A549 (cell line): ENCODE measurements at regions not wholly inside any gene's neighbourhood (a gene's known extent, or its start where the extent isn't known, plus 50 kb on each side); places are given as distances from the start of the nearest gene placed in this dataset.

Experiments
- ATAC-seq, 2 experiments: fragments of 200-7000 bp in 1 of 2; fragments of >200 bp in 1 of 2; cut with Nextera tagmentation in 1 of 2; cut with Tn5 transposase in 1 of 2; 3 replicates each; pipeline versions ENCODE4 v1.8.0 to v1.9.1; 2018 to 2020; ENCODE audit warnings: mild to moderate bottlenecking in 1 of 2, moderate library complexity in 1 of 2
- CTCF ChIA-PET: fragments of 300-600 bp; sonication (Branson Sonifier 250); formaldehyde crosslinking; extraction: SDS; loops from one replicate; lab custom pipeline; 2021; ENCODE audit warnings: antibody characterized with exemption, inconsistent platforms; lab: Yijun Ruan, JAX
- POLR2A ChIA-PET: fragments of 350-600 bp; formaldehyde crosslinking; extraction: SDS; loops from one replicate; lab custom pipeline; 2021; ENCODE audit warnings: antibody characterized with exemption, inconsistent platforms; lab: Yijun Ruan, JAX
- DNase-seq, 2 experiments: peaks; one replicate each; pipeline versions ENCODE4 v3.0.0 to v3.0.0-alpha.2; 2011 to 2016; ENCODE audit warnings: low read depth in 1 of 2, low spot score in 1 of 2
- FAIRE-seq: peaks from 2 replicates; lab custom pipeline; 2011; peaks lifted over from hg19 to GRCh38; lab: Jason Lieb, UNC
- H3K27ac ChIP-seq, 2 experiments: fragments of >200 bp; sonication (Bioruptor Twin); formaldehyde crosslinking; 3 replicates each; pipeline ENCODE4 v1.5.1; 2016 to 2017
- H3K4me1 ChIP-seq: fragments of >200 bp; sonication (Bioruptor Twin); formaldehyde crosslinking; 3 replicates; pipeline ENCODE4 v1.6.1; 2016
- H3K4me2 ChIP-seq: fragments of >200 bp; sonication (Bioruptor Twin); formaldehyde crosslinking; 3 replicates; pipeline ENCODE4 v1.6.1; 2016
- H3K4me3 ChIP-seq: fragments of >200 bp; sonication (Bioruptor Twin); formaldehyde crosslinking; 3 replicates; pipeline ENCODE4 v1.5.1; 2016
- H3K9me3 ChIP-seq: fragments of >200 bp; sonication (Bioruptor Twin); formaldehyde crosslinking; 3 replicates; pipeline ENCODE4 v1.6.1; 2016
- BHLHE40 ChIP-seq: IDR thresholded peaks from 2 replicates; pipeline ENCODE4 v1.6.1; 2012; ENCODE audit warnings: low read depth, low read length, inconsistent platforms
- CBX8 ChIP-seq: fragments of 200-600 bp; sonication (generic); IDR thresholded peaks from 2 replicates; pipeline ENCODE4 v1.6.1; 2016
- CEBPB ChIP-seq, 2 experiments: fragments of >200 bp in 1 of 2; sonication (Bioruptor Twin) in 1 of 2; formaldehyde crosslinking in 1 of 2; IDR thresholded peaks; 2 replicates each; pipeline ENCODE4 v1.6.1; 2012 to 2016
- CHD2 ChIP-seq: fragments of 150-350 bp; IDR thresholded peaks from 2 replicates; pipeline ENCODE4 v1.6.1; 2014; ENCODE audit warnings: low read length; ENCODE audit not compliant: partially characterized antibody
- CHD4 ChIP-seq: fragments of 200-600 bp; sonication (generic); IDR thresholded peaks from 2 replicates; pipeline ENCODE4 v1.6.1; 2016; ENCODE audit warnings: antibody characterized with exemption, mild to moderate bottlenecking, borderline replicate concordance
- EHF ChIP-seq: fragments of 250-450 bp; sonication (Bioruptor Pico); IDR thresholded peaks from 2 replicates; pipeline ENCODE4 v1.5.0; 2020; ENCODE audit warnings: mild to moderate bottlenecking
- ELK1 ChIP-seq: fragments of 150-350 bp; IDR thresholded peaks from 2 replicates; pipeline ENCODE4 v1.6.1; 2014; ENCODE audit warnings: low read depth, mild to moderate bottlenecking, low read length
- HEYL ChIP-seq: fragments of 250-450 bp; sonication (Bioruptor Pico); IDR thresholded peaks from 2 replicates; pipeline ENCODE4 v1.8.0; 2021; ENCODE audit warnings: mild to moderate bottlenecking, moderate library complexity
- HOXA7 ChIP-seq: fragments of 250-450 bp; sonication (Bioruptor Pico); IDR thresholded peaks from 2 replicates; pipeline ENCODE4 v1.5.0; 2020; ENCODE audit warnings: mild to moderate bottlenecking, moderate library complexity
- HOXB13 ChIP-seq: fragments of 250-450 bp; sonication (Bioruptor Pico); IDR thresholded peaks from 2 replicates; pipeline ENCODE4 v1.5.0; 2020; ENCODE audit warnings: low read depth, mild to moderate bottlenecking, moderate library complexity
- HOXB5 ChIP-seq: fragments of 250-450 bp; sonication (Bioruptor Pico); IDR thresholded peaks from 2 replicates; pipeline ENCODE4 v1.5.0; 2020; ENCODE audit warnings: mild to moderate bottlenecking, moderate library complexity
- JUN ChIP-seq, 2 experiments: fragments of >200 bp; sonication (Bioruptor Twin); formaldehyde crosslinking; IDR thresholded peaks; 2 replicates in 1 of 2; 3 replicates in 1 of 2; pipeline ENCODE4 v1.6.1; 2016 to 2017
- KDM1A ChIP-seq: fragments of 200-600 bp; sonication (generic); IDR thresholded peaks from 2 replicates; pipeline ENCODE4 v1.6.1; 2016; ENCODE audit warnings: low read depth, mild to moderate bottlenecking
- KDM5A ChIP-seq: fragments of 200-600 bp; sonication (generic); IDR thresholded peaks from 2 replicates; pipeline ENCODE4 v1.6.1; 2016; ENCODE audit warnings: antibody characterized with exemption, mild to moderate bottlenecking
- MAZ ChIP-seq: fragments of 150-350 bp; IDR thresholded peaks from 2 replicates; pipeline ENCODE4 v1.6.1; 2014; ENCODE audit warnings: antibody characterized with exemption, low read depth, low read length, borderline replicate concordance
- PHF8 ChIP-seq: fragments of 200-600 bp; sonication (generic); IDR thresholded peaks from 2 replicates; pipeline ENCODE4 v1.6.1; 2016; ENCODE audit warnings: low read depth, mild to moderate bottlenecking, antibody characterized with exemption, moderate library complexity, borderline replicate concordance
- POLR2A ChIP-seq: IDR thresholded peaks from 2 replicates; pipeline ENCODE4 v1.6.1; 2012; ENCODE audit warnings: mild to moderate bottlenecking, low read length
- POLR2AphosphoS2 ChIP-seq: conservative IDR thresholded peaks from 2 replicates; pipeline ENCODE4 v1.6.1; 2012; ENCODE audit warnings: low read length, improper control_type of control experiment, inconsistent platforms
- RARB ChIP-seq: fragments of 250-450 bp; sonication (Bioruptor Pico); IDR thresholded peaks from 2 replicates; pipeline ENCODE4 v1.8.0; 2021; ENCODE audit warnings: mild to moderate bottlenecking, moderate library complexity
- SREBF2 ChIP-seq: fragments of 450-650 bp; IDR thresholded peaks from 2 replicates; pipeline ENCODE4 v1.6.1; 2014; ENCODE audit warnings: mild to moderate bottlenecking, moderate library complexity
- TP53 ChIP-seq: fragments of 250-450 bp; sonication (Bioruptor Pico); IDR thresholded peaks from 2 replicates; pipeline ENCODE4 v1.5.0; 2021; ENCODE audit warnings: mild to moderate bottlenecking, moderate library complexity
- ZFP36 ChIP-seq: fragments of 450-650 bp; IDR thresholded peaks from 2 replicates; pipeline ENCODE4 v1.6.1; 2014; ENCODE audit warnings: borderline replicate concordance; ENCODE audit not compliant: partially characterized antibody
- ZNF302 ChIP-seq: fragments of 250-450 bp; sonication (Bioruptor Pico); IDR thresholded peaks from 2 replicates; pipeline ENCODE4 v1.9.0; 2021; ENCODE audit warnings: inconsistent platforms, mild to moderate bottlenecking, moderate library complexity
- ZSCAN20 ChIP-seq: fragments of 250-450 bp; sonication (Bioruptor Pico); IDR thresholded peaks from 2 replicates; pipeline ENCODE4 v1.8.0; 2022; ENCODE audit warnings: mild to moderate bottlenecking, moderate library complexity
- WGBS: methylation state at CpG from one replicate; pipeline ENCODE4 v1.1.6; 2017; ENCODE audit errors: missing lambda C conversion rate; 5-methylcytosine and 5-hydroxymethylcytosine counted together
- TF ChIP-seq, protein P1 (sequence below): fragments of >200 bp; sonication (Bioruptor Twin); formaldehyde crosslinking; IDR thresholded peaks from 3 replicates; pipeline ENCODE4 v1.5.1; 2016
- TF ChIP-seq, protein P2 (sequence below): fragments of >200 bp; sonication (Bioruptor Twin); formaldehyde crosslinking; IDR thresholded peaks from 2 replicates; pipeline ENCODE4 v1.6.1; 2016

DNA sequence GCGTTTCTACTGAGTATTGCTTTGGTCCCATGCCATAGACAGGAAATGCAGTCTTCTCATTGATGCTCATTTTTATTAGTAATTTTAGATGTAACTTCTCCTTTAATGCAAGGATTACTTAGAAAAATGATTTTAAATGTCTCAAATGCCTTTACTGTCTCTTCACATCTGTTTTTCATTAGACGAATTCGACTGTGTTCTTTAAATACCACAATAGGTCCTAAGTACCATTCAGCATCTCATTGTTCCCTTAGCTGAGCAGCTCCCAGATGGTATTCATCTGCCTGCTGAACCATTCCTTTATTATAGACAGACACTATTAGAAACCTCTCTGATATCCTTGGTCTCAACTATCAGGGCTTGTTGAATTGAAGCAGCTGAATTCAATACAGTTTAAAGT lies 113.6 kb downstream of the LSMEM1 start:
- FAIRE-seq (no peak), DNase-seq (no peak), ATAC-seq (no peak)
- no peak overlapping the region for H3K27ac ChIP-seq
- ChIA-PET POLR2A (no interaction called here), CTCF (no interaction called here)
- H3K4me3 ChIP-seq, result no peak overlapping the region
- no peaks in the 10 kb centered on the region for H3K4me1 ChIP-seq
- WGBS, result 50% methylated on average over 3 of the region's 3 CpGs
- no peaks in the 10 kb centered on the region for H3K9me3 ChIP-seq
- TF ChIP-seq TP53, result no peak
- H3K4me2 ChIP-seq, result no peak overlapping the region

GRCh38 chr7:112596260-112596659 lies 115.5 kb downstream of the LSMEM1 start:
- FAIRE-seq (no peak), ATAC-seq (no peak), DNase-seq (no peak)
- Histone ChIP-seq H3K4me1 (no peaks in the 10 kb centered on the region), H3K4me3 (no peak overlapping the region), H3K27ac (no peak overlapping the region), H3K4me2 (no peak overlapping the region), H3K9me3 (no peaks in the 10 kb centered on the region)
- TF ChIP-seq POLR2AphosphoS2 (no peak), RARB (CRISPR knock-in tag) (no peak), ZFP36 (no peak), JUN (IDR thresholded peaks at IDR 0.05) (no peak), HEYL (CRISPR knock-in tag) (no peak)
- ChIA-PET CTCF (no interaction called here), POLR2A (no interaction called here)
- WGBS, result 7% methylated on average over 3 of the region's 3 CpGs

- no peak for TF ChIP-seq RARB (CRISPR knock-in tag)
- TF ChIP-seq, protein P1, sequence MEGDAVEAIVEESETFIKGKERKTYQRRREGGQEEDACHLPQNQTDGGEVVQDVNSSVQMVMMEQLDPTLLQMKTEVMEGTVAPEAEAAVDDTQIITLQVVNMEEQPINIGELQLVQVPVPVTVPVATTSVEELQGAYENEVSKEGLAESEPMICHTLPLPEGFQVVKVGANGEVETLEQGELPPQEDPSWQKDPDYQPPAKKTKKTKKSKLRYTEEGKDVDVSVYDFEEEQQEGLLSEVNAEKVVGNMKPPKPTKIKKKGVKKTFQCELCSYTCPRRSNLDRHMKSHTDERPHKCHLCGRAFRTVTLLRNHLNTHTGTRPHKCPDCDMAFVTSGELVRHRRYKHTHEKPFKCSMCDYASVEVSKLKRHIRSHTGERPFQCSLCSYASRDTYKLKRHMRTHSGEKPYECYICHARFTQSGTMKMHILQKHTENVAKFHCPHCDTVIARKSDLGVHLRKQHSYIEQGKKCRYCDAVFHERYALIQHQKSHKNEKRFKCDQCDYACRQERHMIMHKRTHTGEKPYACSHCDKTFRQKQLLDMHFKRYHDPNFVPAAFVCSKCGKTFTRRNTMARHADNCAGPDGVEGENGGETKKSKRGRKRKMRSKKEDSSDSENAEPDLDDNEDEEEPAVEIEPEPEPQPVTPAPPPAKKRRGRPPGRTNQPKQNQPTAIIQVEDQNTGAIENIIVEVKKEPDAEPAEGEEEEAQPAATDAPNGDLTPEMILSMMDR, result no peak
- TF ChIP-seq ZFP36, result no peak
- no peak for TF ChIP-seq SREBF2
- TF ChIP-seq POLR2AphosphoS2, result no peak
- no peak for TF ChIP-seq HOXA7 (CRISPR knock-in tag)
- TF ChIP-seq ZSCAN20, result no peak
- TF ChIP-seq KDM5A, result no peak
- no peak for TF ChIP-seq CEBPB (IDR thresholded peaks at IDR 0.05)
- TF ChIP-seq HOXB13 (CRISPR knock-in tag), result no peak
- TF ChIP-seq POLR2A, result no peak
- TF ChIP-seq ELK1, result no peak
- TF ChIP-seq CHD4, result no peak
- TF ChIP-seq MAZ, result no peak
- TF ChIP-seq EHF (CRISPR knock-in tag), result no peak
- TF ChIP-seq PHF8, result no peak
- TF ChIP-seq, protein P2, sequence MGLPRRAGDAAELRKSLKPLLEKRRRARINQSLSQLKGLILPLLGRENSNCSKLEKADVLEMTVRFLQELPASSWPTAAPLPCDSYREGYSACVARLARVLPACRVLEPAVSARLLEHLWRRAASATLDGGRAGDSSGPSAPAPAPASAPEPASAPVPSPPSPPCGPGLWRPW, result no peak
- Histone ChIP-seq H3K4me1 (no peaks in the 10 kb centered on the region), H3K4me2 (no peak overlapping the region), H3K9me3 (no peaks in the 10 kb centered on the region), H3K4me3 (no peak overlapping the region), H3K27ac (no peak overlapping the region)
- CTCF ChIA-PET, result no interaction called here
- no peak for ATAC-seq
- POLR2A ChIA-PET, result no interaction called here
- no peak for DNase-seq
- WGBS, result 30% methylated on average over 2 of the region's 2 CpGs
- FAIRE-seq, result no peak
These were observed 116.2 kb downstream of the LSMEM1 start for GRCh38 chr7:112596981-112597380.

- H3K4me1 ChIP-seq, result no peaks in the 10 kb centered on the region
- H3K4me2 ChIP-seq, result no peak overlapping the region
- H3K9me3 ChIP-seq, result no peaks in the 10 kb centered on the region
- 30% methylated on average over 1 of the region's 1 CpG for WGBS
- ATAC-seq, result no peak
- ChIA-PET CTCF (no interaction called here), POLR2A (no interaction called here)
- DNase-seq, result no peak
- H3K27ac ChIP-seq, result no peak overlapping the region
- FAIRE-seq, result no peak
- TF ChIP-seq RARB (CRISPR knock-in tag), result no peak
- TF ChIP-seq BHLHE40, result no peak
- no peak for TF ChIP-seq KDM1A
- TF ChIP-seq HOXB5 (CRISPR knock-in tag), result no peak
- TF ChIP-seq CHD2, result no peak
- no peak for TF ChIP-seq ZNF302
- no peak for TF ChIP-seq CBX8
- no peak overlapping the region for H3K4me3 ChIP-seq
These were observed 122.9 kb downstream of the LSMEM1 start for GRCh38 chr7:112603673-112604072.
